GM06990 (cell line): ENCODE measurements at regions not wholly inside any gene's neighbourhood (a gene's known extent, or its start where the extent isn't known, plus 50 kb on each side); places are given as distances from the start of the nearest gene placed in this dataset.

Experiments
- DNase-seq: peaks from one replicate; pipeline ENCODE4 v3.0.0-alpha.2; 2011; ENCODE audit not compliant: insufficient read length; ENCODE audit errors: extremely low read depth
- H3K27me3 ChIP-seq: replicated peaks from 2 replicates; pipeline ENCODE4 v1.6.0; 2011; ENCODE audit warnings: low read length; ENCODE audit not compliant: control insufficient read depth, insufficient read depth
- H3K36me3 ChIP-seq: 2 replicates; pipeline ENCODE4 v1.5.1; 2011; ENCODE audit warnings: low read length; ENCODE audit not compliant: control insufficient read depth, insufficient read depth
- H3K4me3 ChIP-seq: replicated peaks from 2 replicates; pipeline ENCODE4 v1.5.1; 2011; ENCODE audit warnings: low read depth, mild to moderate bottlenecking, control low read depth, low read length
- TF ChIP-seq, protein P1 (sequence below): IDR thresholded peaks from 2 replicates; pipeline ENCODE4 v1.5.1; 2011; ENCODE audit warnings: low read length, control low read depth, mild to moderate bottlenecking, inconsistent platforms; ENCODE audit not compliant: insufficient read depth, poor library complexity, severe bottlenecking

DNA sequence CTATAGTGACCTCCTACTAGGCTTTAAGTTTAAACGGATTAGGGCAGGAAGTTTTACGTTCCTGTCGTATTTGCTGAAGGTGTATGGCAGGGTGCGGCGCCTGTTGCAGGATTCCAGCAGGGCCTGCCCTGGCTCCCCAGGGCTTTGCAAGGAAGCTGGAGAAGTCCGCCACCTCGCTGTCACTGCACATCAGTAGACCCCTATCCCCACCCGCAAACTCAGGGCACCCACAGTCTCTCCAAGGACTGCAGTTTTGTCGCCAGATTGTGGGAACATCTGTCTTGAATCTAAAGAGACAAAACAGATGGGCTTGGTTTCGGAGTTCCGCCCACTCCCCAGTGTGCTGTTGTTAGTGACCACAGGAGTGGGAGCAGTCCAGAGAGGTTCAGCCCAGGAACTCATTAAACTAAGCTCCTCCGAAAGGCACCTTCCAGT lies 110.8 kb downstream of the CDC7 start:
- no peak overlapping the region for H3K4me3 ChIP-seq
- no peak for DNase-seq

DNA sequence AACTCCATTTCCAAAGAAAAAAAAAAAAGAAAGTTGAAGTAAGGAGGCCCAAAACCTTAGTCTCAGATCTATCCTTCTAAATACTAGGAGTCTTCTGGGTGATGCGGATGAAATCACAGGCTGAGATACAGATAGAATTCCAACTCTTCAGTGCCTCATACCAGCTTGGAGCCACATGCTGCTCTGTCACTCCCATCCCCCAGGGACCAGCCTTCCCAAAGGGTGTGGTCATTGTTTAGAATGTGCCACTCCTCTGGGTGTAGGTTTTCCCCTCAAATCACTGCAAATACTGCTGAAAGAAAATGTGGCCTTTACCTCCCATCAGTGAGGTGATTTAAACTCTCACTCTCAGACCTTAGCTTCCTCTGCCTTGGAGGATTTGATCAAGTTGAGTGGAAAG lies 112.9 kb downstream of the CDC7 start:
- no peak for DNase-seq
- H3K36me3 ChIP-seq = no peaks in the 10 kb centered on the region
- TF ChIP-seq, protein P1, sequence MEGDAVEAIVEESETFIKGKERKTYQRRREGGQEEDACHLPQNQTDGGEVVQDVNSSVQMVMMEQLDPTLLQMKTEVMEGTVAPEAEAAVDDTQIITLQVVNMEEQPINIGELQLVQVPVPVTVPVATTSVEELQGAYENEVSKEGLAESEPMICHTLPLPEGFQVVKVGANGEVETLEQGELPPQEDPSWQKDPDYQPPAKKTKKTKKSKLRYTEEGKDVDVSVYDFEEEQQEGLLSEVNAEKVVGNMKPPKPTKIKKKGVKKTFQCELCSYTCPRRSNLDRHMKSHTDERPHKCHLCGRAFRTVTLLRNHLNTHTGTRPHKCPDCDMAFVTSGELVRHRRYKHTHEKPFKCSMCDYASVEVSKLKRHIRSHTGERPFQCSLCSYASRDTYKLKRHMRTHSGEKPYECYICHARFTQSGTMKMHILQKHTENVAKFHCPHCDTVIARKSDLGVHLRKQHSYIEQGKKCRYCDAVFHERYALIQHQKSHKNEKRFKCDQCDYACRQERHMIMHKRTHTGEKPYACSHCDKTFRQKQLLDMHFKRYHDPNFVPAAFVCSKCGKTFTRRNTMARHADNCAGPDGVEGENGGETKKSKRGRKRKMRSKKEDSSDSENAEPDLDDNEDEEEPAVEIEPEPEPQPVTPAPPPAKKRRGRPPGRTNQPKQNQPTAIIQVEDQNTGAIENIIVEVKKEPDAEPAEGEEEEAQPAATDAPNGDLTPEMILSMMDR = no peak
- no peak overlapping the region for H3K4me3 ChIP-seq
- H3K27me3 ChIP-seq = no peaks in the 10 kb centered on the region

More for the DNA sequence above, 110.8 kb downstream of the CDC7 start:
- H3K36me3 ChIP-seq = no peaks in the 10 kb centered on the region
- TF ChIP-seq, protein P1 = no peak
- no peaks in the 10 kb centered on the region for H3K27me3 ChIP-seq

DNA sequence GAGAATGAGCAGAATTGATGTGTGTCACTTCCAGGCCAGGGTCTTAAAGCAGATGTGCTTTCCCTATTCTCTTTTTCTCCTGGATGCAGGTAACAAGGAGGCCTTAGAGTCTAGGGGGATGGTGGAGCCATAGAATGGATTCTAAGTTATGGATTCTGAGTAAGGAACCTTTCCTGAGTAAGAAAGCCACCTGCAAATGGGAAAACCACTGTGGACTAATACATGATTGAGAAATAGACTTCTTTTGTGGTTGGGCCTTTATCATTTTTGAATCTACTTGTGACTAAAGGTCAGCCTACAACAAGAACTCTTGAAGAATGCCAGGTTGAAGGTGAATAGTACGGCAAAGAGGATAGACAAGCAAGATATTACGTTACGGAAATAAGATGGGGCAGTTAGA lies 116.1 kb downstream of the CDC7 start:
- no peak overlapping the region for H3K4me3 ChIP-seq
- no peaks in the 10 kb centered on the region for H3K36me3 ChIP-seq
- TF ChIP-seq, protein P1 = no peak
- no peaks in the 10 kb centered on the region for H3K27me3 ChIP-seq
- DNase-seq = no peak

DNA sequence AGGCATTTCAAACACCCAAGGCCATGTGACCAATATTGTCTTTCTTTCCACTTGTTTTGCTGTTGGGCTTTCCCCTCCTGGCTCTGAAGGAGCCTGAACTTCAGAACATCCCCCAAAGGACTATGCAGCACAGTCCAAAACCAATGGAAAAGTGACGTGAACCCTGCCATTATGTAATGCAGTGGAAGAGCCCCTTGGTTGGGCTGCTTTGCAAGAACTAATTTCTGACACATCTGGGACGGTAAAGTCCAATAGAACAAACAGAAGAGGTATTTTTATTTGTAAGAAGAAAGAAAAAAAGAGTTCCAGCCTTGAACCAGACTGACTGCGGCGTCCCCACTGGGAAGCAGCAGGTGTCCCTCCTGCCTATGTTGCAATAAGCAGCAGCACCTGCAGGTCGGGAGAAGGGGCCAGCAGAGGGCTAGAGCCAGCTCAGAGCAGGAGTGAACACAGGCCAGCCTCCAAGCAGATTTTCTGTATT lies 116.7 kb downstream of the CDC7 start:
- H3K4me3 ChIP-seq = no peak overlapping the region
- no peaks in the 10 kb centered on the region for H3K36me3 ChIP-seq
- DNase-seq = no peak
- TF ChIP-seq, protein P1 = peak; percentile 58
- no peaks in the 10 kb centered on the region for H3K27me3 ChIP-seq

DNA sequence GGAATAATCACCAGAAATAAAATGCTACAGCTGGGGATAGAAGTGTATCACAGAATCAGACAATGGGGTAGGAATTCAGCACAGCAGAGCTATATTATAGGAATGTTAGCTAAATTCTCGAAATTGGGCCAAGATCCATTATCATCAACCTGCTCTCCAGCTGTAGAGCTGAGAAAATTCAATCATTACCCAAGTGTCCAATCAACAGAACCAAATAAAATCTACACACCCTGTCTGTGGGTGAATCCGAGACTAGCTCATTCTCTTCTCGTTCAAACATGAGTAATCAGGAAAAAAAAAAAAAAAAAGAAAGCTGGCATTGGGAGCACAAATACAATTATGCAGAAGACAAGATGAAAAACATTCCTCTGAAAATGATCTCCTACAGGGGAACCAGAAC lies 119.2 kb downstream of the CDC7 start:
- TF ChIP-seq, protein P1 = no peak
- H3K36me3 ChIP-seq = no peaks in the 10 kb centered on the region
- no peak overlapping the region for H3K4me3 ChIP-seq
- H3K27me3 ChIP-seq = no peaks in the 10 kb centered on the region
- no peak for DNase-seq

DNA sequence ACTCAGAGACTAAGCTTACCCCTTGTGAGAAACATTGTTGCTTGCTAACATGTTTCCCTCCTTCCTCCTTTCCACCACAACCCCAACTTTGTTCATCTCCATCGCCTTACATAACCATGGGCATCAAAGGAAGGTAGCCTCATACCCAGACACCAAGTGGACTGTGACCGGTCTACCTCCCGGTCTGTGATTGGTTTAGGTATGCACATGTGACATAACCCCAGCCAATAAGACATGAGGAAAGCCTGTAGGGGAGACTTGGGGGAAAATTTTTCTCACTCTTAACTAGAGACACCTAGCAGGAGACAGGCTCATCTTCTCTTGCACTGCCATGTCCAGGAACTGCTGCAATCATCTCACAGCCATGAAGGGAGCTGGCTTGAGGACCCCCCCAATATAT lies 120.7 kb downstream of the CDC7 start:
- no peaks in the 10 kb centered on the region for H3K36me3 ChIP-seq
- no peak overlapping the region for H3K4me3 ChIP-seq
- no peaks in the 10 kb centered on the region for H3K27me3 ChIP-seq
- TF ChIP-seq, protein P1 = no peak
- DNase-seq = no peak
